H9 (cell line): ENCODE measurements at regions not wholly inside any gene's neighbourhood (a gene's known extent, or its start where the extent isn't known, plus 50 kb on each side); places are given as distances from the start of the nearest gene placed in this dataset.
"Not testable (repeated sequence)": the region's sequence is repeated elsewhere in the genome, so short reads cannot be mapped to it uniquely, and the experiment has no call there.

Experiments used
- DNase-seq: peaks from one replicate; pipeline ENCODE4 v3.0.0-alpha.2; 2017
- H2AFZ ChIP-seq: one replicate; pipeline ENCODE4 v1.6.1; 2013; ENCODE audit warnings: mild to moderate bottlenecking, low read length, control low read depth, moderate library complexity
- H2AK5ac ChIP-seq: 2 replicates; pipeline ENCODE4 v1.6.1; 2013; ENCODE audit warnings: low read length, control low read depth, mixed read lengths; ENCODE audit not compliant: insufficient read length
- H2BK120ac ChIP-seq: one replicate; pipeline ENCODE4 v1.6.1; 2013; ENCODE audit warnings: low read depth, mild to moderate bottlenecking, low read length, control low read depth, inconsistent platforms; ENCODE audit not compliant: poor library complexity, severe bottlenecking
- H2BK12ac ChIP-seq: 2 replicates; pipeline ENCODE4 v1.6.1; 2013; ENCODE audit warnings: low read length, control low read depth, mixed read lengths, low read depth; ENCODE audit not compliant: insufficient read length
- H2BK15ac ChIP-seq: 2 replicates; pipeline ENCODE4 v1.6.1; 2013; ENCODE audit warnings: low read depth, low read length, control low read depth
- H2BK20ac ChIP-seq: one replicate; pipeline ENCODE4 v1.6.1; 2013; ENCODE audit warnings: low read depth, mild to moderate bottlenecking, low read length, control low read depth, inconsistent platforms; ENCODE audit not compliant: poor library complexity, severe bottlenecking
- H2BK5ac ChIP-seq: 2 replicates; pipeline ENCODE4 v1.6.1; 2013; ENCODE audit warnings: low read length, control low read depth, mixed read lengths; ENCODE audit not compliant: insufficient read length
- H3K14ac ChIP-seq: 2 replicates; pipeline ENCODE4 v1.6.1; 2013; ENCODE audit warnings: low read length, control low read depth; ENCODE audit not compliant: insufficient read depth
- H3K18ac ChIP-seq: 2 replicates; pipeline ENCODE4 v1.6.1; 2013; ENCODE audit warnings: low read depth, mild to moderate bottlenecking, mixed read lengths, low read length, control low read depth; ENCODE audit not compliant: insufficient read length
- H3K23ac ChIP-seq: 2 replicates; pipeline ENCODE4 v1.6.1; 2013; ENCODE audit warnings: low read length, control low read depth, mixed read lengths, low read depth; ENCODE audit not compliant: insufficient read length
- H3K23me2 ChIP-seq: 2 replicates; pipeline ENCODE4 v1.6.1; 2013; ENCODE audit warnings: low read depth, mild to moderate bottlenecking, mixed read lengths, low read length, control low read depth; ENCODE audit not compliant: insufficient read length, poor library complexity, severe bottlenecking
- H3K27ac ChIP-seq: 2 replicates; pipeline ENCODE4 v1.5.1; 2013; ENCODE audit warnings: low read length, control low read depth, mixed read lengths, low read depth; ENCODE audit not compliant: insufficient read length
- H3K27me3 ChIP-seq: 2 replicates; pipeline ENCODE4 v1.6.1; 2013; ENCODE audit warnings: low read length, control low read depth, inconsistent platforms; ENCODE audit not compliant: insufficient read depth
- H3K4ac ChIP-seq: 2 replicates; pipeline ENCODE4 v1.6.1; 2013; ENCODE audit warnings: low read depth, mild to moderate bottlenecking, control low read depth, inconsistent platforms, low read length, moderate library complexity
- H3K4me1 ChIP-seq: 2 replicates; pipeline ENCODE4 v1.6.1; 2013; ENCODE audit warnings: low read length, control low read depth, inconsistent platforms; ENCODE audit not compliant: insufficient read depth
- H3K4me2 ChIP-seq: 2 replicates; pipeline ENCODE4 v1.6.1; 2013; ENCODE audit warnings: low read length, control low read depth, mixed read lengths; ENCODE audit not compliant: insufficient read length, insufficient read depth
- H3K56ac ChIP-seq: 2 replicates; pipeline ENCODE4 v1.6.1; 2013; ENCODE audit warnings: low read depth, mild to moderate bottlenecking, mixed read lengths, low read length, control low read depth; ENCODE audit not compliant: insufficient read length
- H3K79me1 ChIP-seq: 2 replicates; pipeline ENCODE4 v1.6.1; 2013; ENCODE audit warnings: low read depth, mild to moderate bottlenecking, moderate library complexity, low read length, control low read depth, inconsistent platforms; ENCODE audit not compliant: insufficient read depth, poor library complexity, severe bottlenecking
- H3K79me2 ChIP-seq: 2 replicates; pipeline ENCODE4 v1.6.1; 2013; ENCODE audit warnings: low read length, control low read depth, inconsistent platforms; ENCODE audit not compliant: insufficient read depth
- H3K9ac ChIP-seq: 2 replicates; pipeline ENCODE4 v1.6.1; 2013; ENCODE audit warnings: low read length, control low read depth, mixed read lengths; ENCODE audit not compliant: insufficient read length; ENCODE audit errors: extremely low read depth
- H3K9me3 ChIP-seq: one replicate; pipeline ENCODE4 v1.6.1; 2013; ENCODE audit warnings: low read depth, low read length, inconsistent platforms; ENCODE audit not compliant: control insufficient read depth
- H3T11ph ChIP-seq: one replicate; pipeline ENCODE4 v1.6.1; 2013; ENCODE audit warnings: mild to moderate bottlenecking, low read length, control low read depth, inconsistent platforms
- H4K20me1 ChIP-seq: one replicate; pipeline ENCODE4 v1.6.1; 2013; ENCODE audit not compliant: control insufficient read depth, insufficient read length, insufficient read depth
- H4K5ac ChIP-seq: 2 replicates; pipeline ENCODE4 v1.6.1; 2013; ENCODE audit warnings: low read depth, mild to moderate bottlenecking, mixed read lengths, low read length, control low read depth; ENCODE audit not compliant: insufficient read length
- H4K8ac ChIP-seq: replicated peaks from 2 replicates; pipeline ENCODE4 v1.6.1; 2013; ENCODE audit warnings: low read length, control low read depth, mixed read lengths, low read depth; ENCODE audit not compliant: insufficient read length
- H4K91ac ChIP-seq: 2 replicates; pipeline ENCODE4 v1.6.1; 2013; ENCODE audit warnings: low read depth, mild to moderate bottlenecking, moderate library complexity, mixed read lengths, low read length, control low read depth; ENCODE audit not compliant: insufficient read length
- H3K27ac Mint-ChIP-seq, 3 experiments: 2 replicates in 2 of 3; 3 replicates in 1 of 3; pipeline ENCODE4 v1.8.0; 2020 to 2021; ENCODE audit warnings: mixed read lengths in 3 of 3, mild to moderate bottlenecking in 1 of 3, moderate library complexity in 1 of 3
- H3K27me3 Mint-ChIP-seq: 2 replicates; pipeline ENCODE4 v1.8.0; 2021; ENCODE audit warnings: low read depth, mild to moderate bottlenecking, moderate library complexity, mixed read lengths
- H3K36me3 Mint-ChIP-seq, 3 experiments: 2 replicates in 2 of 3; 3 replicates in 1 of 3; pipeline ENCODE4 v1.8.0; 2020 to 2021; ENCODE audit warnings: low read depth in 3 of 3, mixed read lengths in 3 of 3; ENCODE audit not compliant: insufficient read depth in 1 of 3
- H3K4me1 Mint-ChIP-seq, 2 experiments: 2 replicates each; pipeline ENCODE4 v1.8.0; 2020; ENCODE audit warnings: mixed read lengths in 2 of 2
- H3K4me3 Mint-ChIP-seq, 2 experiments: 2 replicates in 1 of 2; 3 replicates in 1 of 2; pipeline ENCODE4 v1.8.0; 2020 to 2021; ENCODE audit warnings: mild to moderate bottlenecking in 2 of 2, mixed read lengths in 2 of 2, moderate library complexity in 1 of 2
- H3K9me3 Mint-ChIP-seq, 2 experiments: 2 replicates in 1 of 2; 3 replicates in 1 of 2; pipeline ENCODE4 v1.8.0; 2020; ENCODE audit warnings: mild to moderate bottlenecking in 2 of 2, mixed read lengths in 2 of 2, moderate library complexity in 1 of 2
- CTCF ChIP-seq: fragments of 200-600 bp; sonication (generic); conservative IDR thresholded peaks from 3 replicates; pipeline ENCODE4 v1.8.0; 2021; ENCODE audit warnings: antibody characterized with exemption, mild to moderate bottlenecking
- WGBS: extraction: QIAGEN DNeasy Blood & Tissue Kit; methylation state at CpG from one replicate; pipeline ENCODE4 v1.1.7; 2013; ENCODE audit warnings: missing lambda C conversion rate, low lambda C conversion rate, mixed read lengths; ENCODE audit not compliant: insufficient read length; ENCODE audit errors: extremely low coverage; 5-methylcytosine and 5-hydroxymethylcytosine counted together

- H3K27me3 Mint-ChIP-seq: no peaks in the 10 kb centered on the region
- no peak overlapping the region for H3K23ac ChIP-seq
- no CpG with 5 or more reads among the region's 3 CpGs for WGBS
- no peak overlapping the region for H3K4me2 ChIP-seq
- no peak overlapping the region for H3K27ac ChIP-seq
- no peak for TF ChIP-seq CTCF
- H3K14ac ChIP-seq: no peak overlapping the region
- H3K9me3 ChIP-seq: peaks cover 9% of the 10 kb centered on the region
- no peaks in the 10 kb centered on the region for H3K23me2 ChIP-seq
- H3K4me1 Mint-ChIP-seq: peaks cover 11 to 15% of the 10 kb centered on the region in 2 experiments
- no peaks in the 10 kb centered on the region for H3K79me2 ChIP-seq
- H4K91ac ChIP-seq: no peak overlapping the region
- peaks cover 10 to 11% of the 10 kb centered on the region in 2 experiments for H3K9me3 Mint-ChIP-seq
- no peak overlapping the region for H2AK5ac ChIP-seq
- no peak overlapping the region for H2BK120ac ChIP-seq
- no peak overlapping the region for H4K5ac ChIP-seq
- H3K18ac ChIP-seq: no peak overlapping the region
- no peak overlapping the region for H3K4me3 Mint-ChIP-seq
- H3K4me1 ChIP-seq: no peaks in the 10 kb centered on the region
- H2BK20ac ChIP-seq: no peak overlapping the region
- no peak overlapping the region for H2BK12ac ChIP-seq
- H4K8ac ChIP-seq: no peak overlapping the region
- H2BK15ac ChIP-seq: no peak overlapping the region
- H2BK5ac ChIP-seq: no peak overlapping the region
- H3K27ac Mint-ChIP-seq: no peak overlapping the region
- H3T11ph ChIP-seq: no peak overlapping the region
- no peak for DNase-seq
- H2AFZ ChIP-seq: no peak overlapping the region
- H3K36me3 Mint-ChIP-seq: peaks cover 3 to 10% (median 3%) of the 10 kb centered on the region in 3 experiments; a peak in 5 of 7 replicates
- H3K56ac ChIP-seq: no peak overlapping the region
- no peaks in the 10 kb centered on the region; the same call in 1 of the 2 replicates for H3K27me3 ChIP-seq
- no peaks in the 10 kb centered on the region for H3K79me1 ChIP-seq
- H3K9ac ChIP-seq: no peak overlapping the region
- no peaks in the 10 kb centered on the region for H4K20me1 ChIP-seq
- no peak overlapping the region for H3K4ac ChIP-seq
These were observed 209.6 kb upstream of the HNRNPA3 start for GRCh38 chr2:177002983-177003382.

GRCh38 chr2:177007726-177008125 lies 204.9 kb upstream of the HNRNPA3 start:
- H3K27ac Mint-ChIP-seq, H3T11ph ChIP-seq, H2BK5ac ChIP-seq, H3K4me3 Mint-ChIP-seq, H4K91ac ChIP-seq, H4K8ac ChIP-seq, H3K4ac ChIP-seq, H3K4me1 Mint-ChIP-seq, H2BK20ac ChIP-seq, DNase-seq, H3K18ac ChIP-seq, H2BK120ac ChIP-seq, H2AK5ac ChIP-seq, H3K56ac ChIP-seq, H3K9ac ChIP-seq, H3K4me2 ChIP-seq, H4K5ac ChIP-seq, H3K9me3 ChIP-seq, H2BK12ac ChIP-seq, H3K27me3 Mint-ChIP-seq, H3K4me1 ChIP-seq, H3K23ac ChIP-seq, H4K20me1 ChIP-seq, H3K23me2 ChIP-seq, H3K27me3 ChIP-seq, H3K27ac ChIP-seq, H3K79me2 ChIP-seq, H3K14ac ChIP-seq, H3K79me1 ChIP-seq, H2AFZ ChIP-seq, H2BK15ac ChIP-seq: not testable (repeated sequence)
- peaks cover 17 to 18% of the 10 kb centered on the region in 2 experiments for H3K9me3 Mint-ChIP-seq
- WGBS: no CpG with 5 or more reads among the region's 28 CpGs
- peaks cover 3 to 16% (median 7%) of the 10 kb centered on the region in 3 experiments; a peak in 5 of 7 replicates for H3K36me3 Mint-ChIP-seq
